ENCODE measurements at regions not wholly inside any gene's neighbourhood (a gene's known extent, or its start where the extent isn't known, plus 50 kb on each side); places are given as distances from the start of the nearest gene placed in this dataset.

GRCh38 chr3:70608434-70608833 lies 296.0 kb upstream of the MDFIC2 start:
- TF ChIP-seq CTCF (IDR thresholded peaks at IDR 0.05; ENCODE audit: control extremely low read depth, extremely low read depth), result no peak
- Histone ChIP-seq H3K27me3 (ENCODE audit: control insufficient read depth in 3 of 3, insufficient read depth in 3 of 3, low read length in 2 of 3) (no peaks in the 10 kb centered on the region), H3K4me1 (ENCODE audit: control insufficient read depth in 5 of 5, insufficient read depth in 5 of 5, low read length in 5 of 5) (peaks cover 0 to 4% (median 0%) of the 10 kb centered on the region in 5 donors), H3K36me3 (ENCODE audit: control insufficient read depth in 4 of 4, insufficient read depth in 4 of 4, low read length in 4 of 4) (no peaks in the 10 kb centered on the region), H3K9ac (ENCODE audit: insufficient read depth in 1 of 2, low read length in 2 of 2) (no peak overlapping the region), H3K9me3 (ENCODE audit: control insufficient read depth in 4 of 4, insufficient read depth in 3 of 4, low read length in 3 of 4) (peaks cover 0 to 2% (median 0%) of the 10 kb centered on the region in 4 donors), H3K27ac (ENCODE audit: low read depth in 1 of 2, low read length in 1 of 2) (no peak overlapping the region), H3K4me3 (no peak overlapping the region)
- ATAC-seq (ENCODE audit: insufficient read depth, low FRiP score) (no peak), DNase-seq (no peak)

- H3K9me3 ChIP-seq (ENCODE audit: control insufficient read depth in 4 of 4, insufficient read depth in 3 of 4, low read length in 3 of 4), result peaks cover 0 to 2% (median 0%) of the 10 kb centered on the region in 4 donors
- H3K36me3 ChIP-seq (ENCODE audit: control insufficient read depth in 4 of 4, insufficient read depth in 4 of 4, low read length in 4 of 4), result no peaks in the 10 kb centered on the region
- H3K4me1 ChIP-seq (ENCODE audit: control insufficient read depth in 5 of 5, insufficient read depth in 5 of 5, low read length in 5 of 5), result peaks cover 0 to 4% (median 0%) of the 10 kb centered on the region in 5 donors
- H3K27me3 ChIP-seq (ENCODE audit: control insufficient read depth in 3 of 3, insufficient read depth in 3 of 3, low read length in 2 of 3), result no peaks in the 10 kb centered on the region
- no peak overlapping the region for H3K9ac ChIP-seq (ENCODE audit: insufficient read depth in 1 of 2, low read length in 2 of 2)
- H3K4me3 ChIP-seq, result no peak overlapping the region
- no peak for TF ChIP-seq CTCF (IDR thresholded peaks at IDR 0.05; ENCODE audit: control extremely low read depth, extremely low read depth)
- H3K27ac ChIP-seq (ENCODE audit: low read depth in 1 of 2, low read length in 1 of 2), result no peak overlapping the region
- ATAC-seq (ENCODE audit: insufficient read depth, low FRiP score) (no peak), DNase-seq (no peak)
- WGBS, 2 donors, result 79 to 85% methylated on average over 4 of the region's 4 CpGs
Observed at GRCh38 chr3:70607469-70607868, 295.0 kb upstream of the MDFIC2 start.

- no peak for TF ChIP-seq CTCF (IDR thresholded peaks at IDR 0.05; ENCODE audit: control extremely low read depth, extremely low read depth)
- no peak overlapping the region for H3K4me3 ChIP-seq
- H3K36me3 ChIP-seq (ENCODE audit: control insufficient read depth in 4 of 4, insufficient read depth in 4 of 4, low read length in 4 of 4), result no peaks in the 10 kb centered on the region
- no peak overlapping the region for H3K9ac ChIP-seq (ENCODE audit: insufficient read depth in 1 of 2, low read length in 2 of 2)
- no peaks in the 10 kb centered on the region for H3K27me3 ChIP-seq (ENCODE audit: control insufficient read depth in 3 of 3, insufficient read depth in 3 of 3, low read length in 2 of 3)
- no peak for ATAC-seq (ENCODE audit: insufficient read depth, low FRiP score)
- H3K9me3 ChIP-seq (ENCODE audit: control insufficient read depth in 4 of 4, insufficient read depth in 3 of 4, low read length in 3 of 4), result no peaks in the 10 kb centered on the region
- no peak overlapping the region for H3K27ac ChIP-seq (ENCODE audit: low read depth in 1 of 2, low read length in 1 of 2)
- peak in 1 of 3 donors; percentile 24 for DNase-seq
- H3K4me1 ChIP-seq (ENCODE audit: control insufficient read depth in 5 of 5, insufficient read depth in 5 of 5, low read length in 5 of 5), result peaks cover 0 to 4% (median 0%) of the 10 kb centered on the region in 5 donors
Observed at GRCh38 chr3:70606018-70606417, 293.6 kb upstream of the MDFIC2 start.

GRCh38 chr3:70603103-70603502 lies 290.7 kb upstream of the MDFIC2 start:
- no peak for TF ChIP-seq CTCF (IDR thresholded peaks at IDR 0.05; ENCODE audit: control extremely low read depth, extremely low read depth)
- no peak for ATAC-seq (ENCODE audit: insufficient read depth, low FRiP score)

More at GRCh38 chr3:70603103-70603502, 290.7 kb upstream of the MDFIC2 start:
- DNase-seq, result no peak
- Histone ChIP-seq H3K4me1 (ENCODE audit: control insufficient read depth in 5 of 5, insufficient read depth in 5 of 5, low read length in 5 of 5) (peaks cover 0 to 4% (median 0%) of the 10 kb centered on the region in 5 donors), H3K4me3 (no peak overlapping the region), H3K9me3 (ENCODE audit: control insufficient read depth in 4 of 4, insufficient read depth in 3 of 4, low read length in 3 of 4) (no peaks in the 10 kb centered on the region), H3K36me3 (ENCODE audit: control insufficient read depth in 4 of 4, insufficient read depth in 4 of 4, low read length in 4 of 4) (no peaks in the 10 kb centered on the region), H3K27me3 (ENCODE audit: control insufficient read depth in 3 of 3, insufficient read depth in 3 of 3, low read length in 2 of 3) (no peaks in the 10 kb centered on the region), H3K27ac (ENCODE audit: low read depth in 1 of 2, low read length in 1 of 2) (no peak overlapping the region), H3K9ac (ENCODE audit: insufficient read depth in 1 of 2, low read length in 2 of 2) (no peak overlapping the region)
- 59 to 81% methylated on average over 3 of the region's 3 CpGs for WGBS, 2 donors

Measured in lung (tissue), 11 donors.